ENCODE measurements at regions not wholly inside any gene's neighbourhood (a gene's known extent, or its start where the extent isn't known, plus 50 kb on each side); places are given as distances from the start of the nearest gene placed in this dataset.
A peak's percentile ranks its signal among the peaks of the same experiment; 100 is the strongest.

DNA sequence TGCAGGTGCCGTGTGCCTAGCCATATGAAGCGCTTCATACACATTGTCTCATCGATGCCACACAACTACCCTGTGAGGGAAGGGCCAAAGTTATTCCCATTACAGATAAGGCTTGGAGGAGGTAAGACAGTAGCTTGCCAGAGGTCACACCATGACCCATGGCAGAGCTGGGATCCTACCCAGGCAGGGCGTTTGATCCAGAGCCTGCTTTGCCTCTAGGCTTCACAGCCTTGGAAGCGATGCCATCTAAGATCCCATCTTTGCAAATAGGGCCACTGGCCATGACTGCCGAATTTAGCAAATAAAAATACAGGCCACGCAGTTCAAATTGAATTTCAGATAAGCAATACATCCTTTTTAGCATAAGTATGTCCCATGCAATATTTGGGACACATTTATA, 358.2 kb downstream of the BCOR start:
- Mint-ChIP-seq H3K27me3 (no peaks in the 10 kb centered on the region), H3K27ac (no peak overlapping the region), H3K4me3 (no peak overlapping the region), H3K4me1 (ENCODE audit: low read depth in 2 of 2) (no peaks in the 10 kb centered on the region), H3K36me3 (ENCODE audit: insufficient read depth) (peaks cover 4% of the 10 kb centered on the region), H3K9me3 (no peaks in the 10 kb centered on the region)
- ATAC-seq (replicated peaks) (no peak), DNase-seq (no peak)

DNA sequence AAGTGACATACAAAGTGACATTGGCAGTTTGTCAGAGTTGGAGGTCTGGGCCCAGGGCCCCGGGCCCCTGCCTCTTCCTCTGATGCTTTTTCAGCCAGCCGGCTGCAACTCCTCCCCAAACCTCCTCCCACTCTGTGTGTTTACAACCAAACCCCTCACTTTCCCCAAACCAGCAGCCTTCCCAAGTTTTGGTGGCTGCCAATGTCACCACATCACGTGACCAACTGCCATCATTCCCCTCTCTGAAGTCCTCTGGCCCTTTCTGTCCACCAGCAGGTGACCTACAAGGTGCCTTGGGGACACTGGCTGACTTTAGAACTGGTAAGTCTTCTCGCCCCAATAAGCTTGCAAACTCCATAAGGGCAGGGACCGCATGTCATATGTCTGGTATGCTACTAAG, 357.7 kb downstream of the BCOR start:
- no peak for DNase-seq
- Mint-ChIP-seq H3K27ac (peak overlapping the region in 1 of 2 donors; percentile 26), H3K27me3 (no peaks in the 10 kb centered on the region), H3K4me3 (no peak overlapping the region), H3K36me3 (ENCODE audit: insufficient read depth) (peaks cover 4% of the 10 kb centered on the region), H3K9me3 (no peaks in the 10 kb centered on the region), H3K4me1 (ENCODE audit: low read depth in 2 of 2) (no peaks in the 10 kb centered on the region)
- ATAC-seq (replicated peaks) = no peak

DNA sequence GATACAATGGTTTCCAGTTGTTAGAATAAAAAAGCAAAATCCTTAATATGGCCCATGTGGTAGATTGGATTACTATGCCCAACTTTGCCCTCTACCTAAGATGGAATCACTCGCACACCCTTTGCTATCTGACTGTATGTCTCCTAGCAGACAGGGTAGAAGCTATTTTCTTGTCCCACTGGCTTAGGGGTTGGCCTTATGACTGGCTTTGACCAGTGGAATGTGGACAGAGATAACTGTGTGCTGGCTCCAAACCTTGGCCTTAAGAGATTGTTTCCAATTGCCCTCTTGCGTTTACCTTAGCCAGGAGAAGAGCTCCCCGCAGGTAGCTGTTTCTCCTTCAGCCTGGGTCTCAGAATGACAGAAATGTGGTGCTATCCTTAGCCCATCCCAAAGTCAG, 355.9 kb downstream of the BCOR start:
- DNase-seq (no peak), ATAC-seq (replicated peaks) (no peak)
- H3K27ac Mint-ChIP-seq = no peak overlapping the region
- no peaks in the 10 kb centered on the region for H3K27me3 Mint-ChIP-seq
- H3K36me3 Mint-ChIP-seq (ENCODE audit: insufficient read depth) = peaks cover 4% of the 10 kb centered on the region
- H3K4me1 Mint-ChIP-seq (ENCODE audit: low read depth in 2 of 2) = no peaks in the 10 kb centered on the region
- no peak overlapping the region for H3K4me3 Mint-ChIP-seq
- H3K9me3 Mint-ChIP-seq = no peaks in the 10 kb centered on the region

DNA sequence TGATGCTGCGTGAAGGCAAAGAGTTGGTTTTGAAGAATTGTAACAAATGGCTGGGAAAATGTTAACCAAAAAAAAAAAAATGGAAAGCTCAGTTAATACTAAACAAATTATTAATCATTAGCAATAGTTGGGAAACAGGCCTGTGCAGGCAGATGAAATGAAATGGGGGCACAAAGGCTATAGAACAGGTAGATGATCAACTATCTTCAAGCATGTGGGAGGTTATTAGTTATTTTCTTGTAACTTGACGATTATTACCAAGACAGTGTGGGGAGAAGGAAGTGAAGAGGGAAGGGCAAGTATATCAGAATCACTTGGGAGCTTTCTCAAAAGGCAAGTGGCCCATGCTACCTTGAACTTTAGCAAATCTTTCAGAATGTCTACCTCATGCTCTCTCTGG, 351.9 kb downstream of the BCOR start:
- Mint-ChIP-seq H3K9me3 (no peaks in the 10 kb centered on the region), H3K27me3 (no peaks in the 10 kb centered on the region), H3K27ac (no peak overlapping the region), H3K36me3 (ENCODE audit: insufficient read depth) (no peaks in the 10 kb centered on the region), H3K4me3 (no peak overlapping the region), H3K4me1 (ENCODE audit: low read depth in 2 of 2) (peaks cover 0 to 4% of the 10 kb centered on the region in 2 donors)
- DNase-seq (no peak), ATAC-seq (replicated peaks) (no peak)

DNA sequence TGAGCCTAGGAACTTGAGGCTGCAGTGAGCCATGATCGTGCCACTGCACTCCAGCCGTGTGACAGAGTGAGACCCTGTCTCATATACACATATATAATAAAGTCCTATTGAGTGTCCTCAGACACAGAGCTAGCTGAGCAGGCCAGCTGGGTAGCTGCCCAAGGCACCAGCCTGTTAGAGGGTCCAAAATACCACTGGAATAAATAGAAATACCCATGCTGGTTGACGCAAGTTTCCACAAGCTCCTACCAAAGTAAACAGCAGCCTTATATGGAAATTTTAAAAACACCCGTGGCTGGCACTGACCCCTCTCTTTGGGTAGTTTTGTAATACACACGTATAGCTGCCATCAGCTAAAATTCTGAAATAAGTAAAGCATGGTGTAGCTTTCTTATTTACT, 348.6 kb downstream of the BCOR start:
- Mint-ChIP-seq H3K4me3 (no peak overlapping the region), H3K27me3 (no peaks in the 10 kb centered on the region), H3K36me3 (ENCODE audit: insufficient read depth) (no peaks in the 10 kb centered on the region), H3K4me1 (ENCODE audit: low read depth in 2 of 2) (peaks cover 0 to 6% of the 10 kb centered on the region in 2 donors), H3K27ac (no peak overlapping the region), H3K9me3 (no peaks in the 10 kb centered on the region)
- ATAC-seq (replicated peaks) = no peak
- no peak for DNase-seq

DNA sequence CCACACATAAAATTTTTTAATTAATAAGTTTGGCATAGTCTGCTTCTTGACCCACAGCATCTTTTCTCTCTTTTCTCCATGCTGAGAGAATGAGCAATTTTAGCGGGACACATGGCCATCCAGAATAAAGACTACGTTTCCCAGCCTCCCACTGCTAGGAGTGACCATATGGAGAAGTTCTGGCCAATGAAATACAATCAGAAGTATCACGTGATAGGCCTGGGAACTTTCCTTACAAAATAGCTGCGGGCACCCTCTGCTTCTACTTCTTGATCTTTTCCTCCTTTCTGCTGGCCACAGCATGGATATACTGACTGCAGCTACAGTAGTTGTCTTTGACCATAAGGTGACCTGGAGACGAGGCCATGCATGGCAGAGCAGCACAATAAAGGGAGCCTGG, 348.0 kb downstream of the BCOR start:
- H3K27ac Mint-ChIP-seq = no peak overlapping the region
- no peaks in the 10 kb centered on the region for H3K27me3 Mint-ChIP-seq
- H3K36me3 Mint-ChIP-seq (ENCODE audit: insufficient read depth) = no peaks in the 10 kb centered on the region
- no peaks in the 10 kb centered on the region for H3K9me3 Mint-ChIP-seq
- ATAC-seq (replicated peaks) = no peak
- DNase-seq = no peak
- H3K4me3 Mint-ChIP-seq = no peak overlapping the region
- H3K4me1 Mint-ChIP-seq (ENCODE audit: low read depth in 2 of 2) = peaks cover 0 to 6% of the 10 kb centered on the region in 2 donors

DNA sequence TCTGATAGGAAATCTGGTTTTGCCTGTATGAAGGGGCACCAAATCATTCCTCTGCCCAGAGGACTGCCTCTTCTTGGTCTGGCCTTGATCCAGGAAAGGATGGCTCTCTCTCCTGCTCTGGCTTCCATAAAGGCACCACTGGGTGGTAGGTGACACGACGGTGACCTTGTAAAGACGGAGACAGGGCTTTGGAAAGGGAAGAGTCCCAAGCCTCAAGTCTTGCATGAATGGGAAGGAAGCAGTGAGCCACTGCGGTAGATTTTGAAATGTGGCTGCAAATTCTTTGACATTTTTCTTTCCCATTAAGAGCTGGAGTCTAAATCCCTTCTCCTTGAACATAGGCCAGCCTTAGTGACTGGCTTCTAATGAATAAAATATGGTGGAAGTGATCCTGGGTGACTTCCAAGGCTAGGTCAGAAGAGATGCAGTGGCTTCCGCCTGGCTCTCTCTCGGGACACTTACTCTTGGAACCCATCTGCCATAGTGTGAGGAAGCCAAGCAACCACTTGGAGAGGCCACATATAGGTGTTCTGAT, 347.4 kb downstream of the BCOR start:
- ATAC-seq (replicated peaks) (no peak), DNase-seq (no peak)
- H3K27me3 Mint-ChIP-seq = no peaks in the 10 kb centered on the region
- H3K36me3 Mint-ChIP-seq (ENCODE audit: insufficient read depth) = no peaks in the 10 kb centered on the region
- H3K4me1 Mint-ChIP-seq (ENCODE audit: low read depth in 2 of 2) = peaks cover 0 to 6% of the 10 kb centered on the region in 2 donors
- no peaks in the 10 kb centered on the region for H3K9me3 Mint-ChIP-seq
- H3K4me3 Mint-ChIP-seq = peak overlapping the region in 1 of 2 donors; percentile 41
- H3K27ac Mint-ChIP-seq = peak overlapping the region in 1 of 2 donors; percentile 67

DNA sequence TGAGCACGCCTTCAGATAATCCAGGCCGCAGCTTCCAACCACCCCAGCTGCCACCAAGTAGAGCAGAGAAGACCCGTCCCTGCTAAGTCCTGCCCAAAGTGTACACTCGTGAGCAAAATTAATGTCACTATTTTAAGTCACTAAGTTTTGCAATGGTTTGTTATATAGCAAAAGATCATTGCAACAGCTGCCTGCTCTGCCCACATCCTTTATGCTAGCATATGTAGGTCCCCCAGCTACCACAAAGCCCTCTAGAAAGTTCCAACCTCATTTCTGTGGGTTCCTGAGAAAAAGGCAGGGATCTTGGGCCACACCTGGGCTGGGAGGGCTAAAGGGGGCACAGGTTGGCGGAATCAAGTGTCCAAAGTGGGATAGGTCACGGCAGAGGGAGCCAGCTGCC, 346.9 kb downstream of the BCOR start:
- Mint-ChIP-seq H3K27me3 (no peaks in the 10 kb centered on the region), H3K27ac (peak overlapping the region in 1 of 2 donors; percentile 67), H3K4me1 (ENCODE audit: low read depth in 2 of 2) (peaks cover 0 to 6% of the 10 kb centered on the region in 2 donors), H3K36me3 (ENCODE audit: insufficient read depth) (no peaks in the 10 kb centered on the region), H3K9me3 (no peaks in the 10 kb centered on the region), H3K4me3 (peak overlapping the region in 1 of 2 donors; percentile 41)
- ATAC-seq (replicated peaks) (peak; percentile 70), DNase-seq (no peak)

DNA sequence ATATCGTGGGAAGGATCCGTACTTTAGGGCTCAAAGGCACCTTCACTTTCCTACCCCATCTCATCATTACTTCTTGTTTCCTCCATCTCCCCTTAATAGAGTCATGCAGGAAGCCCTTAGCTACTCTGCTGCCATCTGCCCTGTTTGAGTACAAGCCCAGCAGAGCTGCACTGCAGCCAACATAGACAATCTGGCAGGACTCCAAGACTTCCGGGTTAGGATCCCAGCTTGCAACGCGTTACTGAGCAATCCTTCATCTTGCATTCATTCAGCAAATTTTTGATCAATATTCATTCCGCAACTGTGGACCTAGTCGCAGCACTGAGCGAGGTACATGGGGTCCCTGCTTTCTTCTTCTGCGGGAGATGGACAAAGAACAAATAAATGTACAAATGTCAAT, 344.9 kb downstream of the BCOR start:
- Mint-ChIP-seq H3K4me3 (no peak overlapping the region), H3K4me1 (ENCODE audit: low read depth in 2 of 2) (peaks cover 0 to 6% of the 10 kb centered on the region in 2 donors), H3K36me3 (ENCODE audit: insufficient read depth) (no peaks in the 10 kb centered on the region), H3K27ac (no peak overlapping the region), H3K27me3 (no peaks in the 10 kb centered on the region), H3K9me3 (no peaks in the 10 kb centered on the region)
- ATAC-seq (replicated peaks) (no peak), DNase-seq (no peak)

DNA sequence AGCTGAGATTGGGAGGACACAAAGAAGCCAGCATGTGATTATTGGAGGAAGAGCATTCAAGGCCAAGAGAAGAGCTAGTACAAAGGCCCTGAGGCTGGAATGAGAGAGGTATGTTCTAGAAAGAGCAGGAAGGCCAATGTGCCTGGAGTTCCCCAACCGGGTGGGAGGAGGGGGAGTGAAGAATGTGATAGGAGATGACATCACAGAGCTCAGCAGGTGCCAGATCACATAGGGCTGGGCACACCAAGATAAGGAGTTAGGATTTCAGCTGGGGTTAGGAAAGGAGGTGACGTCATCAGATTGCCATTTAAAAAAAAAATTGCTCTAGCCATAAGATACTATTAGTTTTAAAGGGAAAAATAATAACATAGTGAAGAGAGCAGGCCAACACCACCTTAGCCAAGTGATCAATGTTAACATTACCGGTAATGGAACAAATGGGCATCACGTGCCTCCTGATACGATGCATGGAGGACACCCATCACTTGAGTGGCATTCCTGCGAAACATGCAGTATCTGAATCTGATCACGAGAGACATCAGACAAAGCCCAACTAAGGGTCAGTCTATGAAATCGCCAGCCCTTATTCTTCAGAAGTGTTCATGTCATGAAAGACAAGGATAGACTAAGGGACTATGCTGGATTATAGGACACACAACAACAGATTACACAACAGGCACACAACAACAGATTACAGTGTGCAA, 344.3 kb downstream of the BCOR start:
- H3K4me3 Mint-ChIP-seq = no peak overlapping the region
- DNase-seq (no peak), ATAC-seq (replicated peaks) (no peak)
- no peaks in the 10 kb centered on the region for H3K9me3 Mint-ChIP-seq
- peaks cover 0 to 6% of the 10 kb centered on the region in 2 donors for H3K4me1 Mint-ChIP-seq (ENCODE audit: low read depth in 2 of 2)
- no peaks in the 10 kb centered on the region for H3K27me3 Mint-ChIP-seq
- H3K36me3 Mint-ChIP-seq (ENCODE audit: insufficient read depth) = no peaks in the 10 kb centered on the region
- H3K27ac Mint-ChIP-seq = no peak overlapping the region

DNA sequence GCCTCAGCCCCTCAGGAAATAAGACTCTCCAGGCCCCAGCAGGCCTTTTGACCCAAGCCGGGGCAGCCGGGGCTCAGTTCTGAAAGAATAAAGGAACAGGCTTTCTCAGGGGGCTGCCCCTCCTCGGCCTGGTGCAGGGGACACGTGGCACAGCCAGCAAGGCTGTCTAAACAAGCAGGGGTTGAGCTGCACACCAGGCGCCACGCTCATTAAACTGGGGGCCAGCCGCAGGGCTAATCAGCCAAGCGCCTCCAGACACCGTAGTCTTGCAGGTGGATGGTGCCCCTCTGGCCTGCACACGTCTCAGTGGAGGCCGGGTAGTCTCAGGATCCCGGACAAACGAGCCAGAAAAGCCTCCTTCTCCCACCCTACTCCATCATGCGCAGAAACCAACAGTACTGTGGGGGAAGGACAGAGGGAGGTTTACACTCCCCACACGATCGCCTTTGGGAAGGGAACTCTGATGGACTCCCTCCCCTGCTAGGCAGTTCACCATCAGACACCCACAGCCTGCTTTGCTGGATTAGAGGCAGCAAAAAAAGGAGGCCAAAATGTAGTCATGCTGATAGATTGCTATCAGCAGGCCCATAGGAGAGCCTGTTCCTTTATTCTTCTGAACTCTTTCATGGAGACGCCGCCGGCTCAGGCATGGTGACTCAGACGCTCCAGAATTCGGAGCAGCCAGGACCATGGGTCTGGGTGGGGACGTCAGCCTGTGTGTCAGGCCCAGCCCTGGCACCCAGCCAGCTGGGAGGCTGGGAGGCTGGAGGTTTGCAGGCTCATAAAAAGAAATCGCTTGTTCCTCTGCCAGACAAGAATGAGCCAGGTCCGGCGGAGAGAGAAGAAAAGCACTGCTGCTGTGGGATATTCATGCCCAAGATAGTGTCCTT, 342.4 kb downstream of the BCOR start:
- ATAC-seq (replicated peaks) (peak; percentile 22), DNase-seq (no peak)
- no peaks in the 10 kb centered on the region for H3K9me3 Mint-ChIP-seq
- H3K4me1 Mint-ChIP-seq (ENCODE audit: low read depth in 2 of 2) = peaks cover 0 to 6% of the 10 kb centered on the region in 2 donors
- H3K27ac Mint-ChIP-seq = no peak overlapping the region
- H3K36me3 Mint-ChIP-seq (ENCODE audit: insufficient read depth) = no peaks in the 10 kb centered on the region
- no peak overlapping the region for H3K4me3 Mint-ChIP-seq
- no peaks in the 10 kb centered on the region for H3K27me3 Mint-ChIP-seq

DNA sequence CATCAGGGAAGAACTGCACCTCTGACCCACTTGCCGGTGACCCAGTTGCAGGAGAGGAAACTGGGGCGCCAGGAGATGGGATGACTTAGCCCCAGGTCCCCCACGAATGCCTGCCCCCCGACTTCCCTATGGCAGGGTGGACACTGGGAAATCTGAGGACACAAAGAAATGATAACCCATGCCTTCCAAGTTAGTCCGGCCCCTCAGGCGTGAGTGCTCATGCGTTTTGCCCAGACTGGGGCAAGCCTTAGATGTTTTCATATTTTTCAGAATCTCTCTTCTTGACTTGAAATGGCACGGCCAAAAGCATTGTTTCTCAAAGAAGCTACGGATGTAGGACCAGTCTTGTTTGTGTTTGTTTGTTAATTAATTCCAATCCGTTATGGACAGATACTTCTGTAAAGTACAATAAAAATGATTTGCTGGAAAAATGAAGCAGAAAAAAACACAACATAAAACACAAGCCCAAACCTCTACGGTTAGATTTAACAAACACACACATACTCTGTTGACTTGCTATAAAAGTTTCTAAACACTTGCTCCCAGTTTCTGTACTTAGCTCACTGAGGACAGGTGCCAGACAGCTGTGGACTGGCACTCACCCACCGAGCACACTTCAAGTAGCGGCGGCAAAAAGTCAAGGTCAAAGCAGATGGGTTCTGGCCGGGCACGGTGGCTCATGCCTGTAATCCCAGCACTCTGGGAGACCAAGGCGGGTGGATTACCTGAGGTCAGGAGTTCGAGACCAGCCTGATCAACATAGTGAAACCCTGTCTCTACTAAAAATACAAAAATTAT, 341.5 kb downstream of the BCOR start:
- peaks cover 0 to 2% of the 10 kb centered on the region in 2 donors for H3K4me1 Mint-ChIP-seq (ENCODE audit: low read depth in 2 of 2)
- no peaks in the 10 kb centered on the region for H3K9me3 Mint-ChIP-seq
- ATAC-seq (replicated peaks) (peak; percentile 32), DNase-seq (no peak)
- no peak overlapping the region for H3K27ac Mint-ChIP-seq
- no peak overlapping the region for H3K4me3 Mint-ChIP-seq
- H3K27me3 Mint-ChIP-seq = no peaks in the 10 kb centered on the region
- H3K36me3 Mint-ChIP-seq (ENCODE audit: insufficient read depth) = no peaks in the 10 kb centered on the region

DNA sequence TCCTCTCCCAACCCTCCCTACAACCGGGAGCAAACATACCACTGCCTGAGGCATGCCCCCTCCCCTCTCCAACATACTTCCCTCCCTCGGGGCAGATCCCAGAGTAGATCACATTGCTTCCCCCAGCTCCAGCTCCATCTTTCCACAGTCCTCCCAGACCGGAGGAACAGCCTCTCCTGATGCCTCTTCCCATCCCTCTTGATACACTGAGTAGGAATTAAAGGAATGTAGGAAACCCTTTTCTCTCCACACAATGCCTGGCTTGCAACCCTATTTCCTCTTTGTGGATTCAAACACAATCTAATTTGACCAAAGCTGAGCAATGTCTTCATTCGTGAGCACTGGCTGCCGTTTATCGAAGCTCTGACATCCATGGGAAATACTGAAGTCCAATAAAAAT, 339.8 kb downstream of the BCOR start:
- Mint-ChIP-seq H3K27me3 (no peaks in the 10 kb centered on the region), H3K36me3 (ENCODE audit: insufficient read depth) (no peaks in the 10 kb centered on the region), H3K4me1 (ENCODE audit: low read depth in 2 of 2) (peaks cover 0 to 2% of the 10 kb centered on the region in 2 donors), H3K4me3 (no peak overlapping the region), H3K9me3 (no peaks in the 10 kb centered on the region), H3K27ac (no peak overlapping the region)
- ATAC-seq (replicated peaks) (no peak), DNase-seq (no peak)
